GM19438 (cell line): ENCODE measurements at regions not wholly inside any gene's neighbourhood (a gene's known extent, or its start where the extent isn't known, plus 50 kb on each side); places are given as distances from the start of the nearest gene placed in this dataset.
"Not testable (repeated sequence)": the region's sequence is repeated elsewhere in the genome, so short reads cannot be mapped to it uniquely, and the experiment has no call there.

Source experiments
- ATAC-seq: cut with Tn5 transposase; IDR thresholded peaks from one replicate; pipeline ENCODE4 v1.9.1; 2021; ENCODE audit warnings: low read depth; ENCODE audit not compliant: unreplicated experiment

GRCh38 chr20:53803492-53804155, 210.0 kb upstream of the ZNF217 start:
- no peak for ATAC-seq

GRCh38 chr20:53801609-53802370, 208.2 kb upstream of the ZNF217 start:
- ATAC-seq, result no peak

GRCh38 chr20:53800883-53801604, 207.4 kb upstream of the ZNF217 start:
- no peak for ATAC-seq

- ATAC-seq, result no peak
Measured at GRCh38 chr20:53800418-53800817, 206.8 kb upstream of the ZNF217 start.

GRCh38 chr20:53797085-53797484, 203.4 kb upstream of the ZNF217 start:
- ATAC-seq, result no peak

- ATAC-seq, result no peak
Measured at GRCh38 chr20:53795170-53795569, 201.5 kb upstream of the ZNF217 start.

- no peak for ATAC-seq
Measured at GRCh38 chr20:53794529-53795115, 201.0 kb upstream of the ZNF217 start.

- no peak for ATAC-seq
Measured at GRCh38 chr20:53793783-53794383, 200.2 kb upstream of the ZNF217 start.

- no peak for ATAC-seq
Measured at GRCh38 chr20:53792946-53793536, 199.4 kb upstream of the ZNF217 start.

- ATAC-seq, result no peak
Measured at GRCh38 chr20:53789989-53790675, 196.5 kb upstream of the ZNF217 start.

GRCh38 chr20:53788253-53789022, 194.8 kb upstream of the ZNF217 start:
- ATAC-seq, result no peak

- not testable (repeated sequence) for ATAC-seq
Measured at GRCh38 chr20:53787491-53787931, 193.9 kb upstream of the ZNF217 start.

GRCh38 chr20:53786445-53787267, 193.0 kb upstream of the ZNF217 start:
- ATAC-seq, result no peak

- no peak for ATAC-seq
Measured at GRCh38 chr20:53786071-53786444, 192.4 kb upstream of the ZNF217 start.

- ATAC-seq, result no peak
Measured at GRCh38 chr20:53785320-53785719, 191.7 kb upstream of the ZNF217 start.

GRCh38 chr20:53783768-53784167, 190.1 kb upstream of the ZNF217 start:
- ATAC-seq, result no peak

- no peak for ATAC-seq
Measured at GRCh38 chr20:53782612-53783246, 189.1 kb upstream of the ZNF217 start.

GRCh38 chr20:53779822-53780221, 186.2 kb upstream of the ZNF217 start:
- no peak for ATAC-seq
